IMR-90 (cell line): ENCODE measurements at regions not wholly inside any gene's neighbourhood (a gene's known extent, or its start where the extent isn't known, plus 50 kb on each side); places are given as distances from the start of the nearest gene placed in this dataset.

Experiments
- CTCF ChIP-seq: conservative IDR thresholded peaks from 2 replicates; pipeline ENCODE4 v1.5.1; 2012; ENCODE audit warnings: mild to moderate bottlenecking, low read depth, low read length, improper control_type of control experiment
- POLR2A ChIP-seq: IDR thresholded peaks from 2 replicates; pipeline ENCODE4 v1.6.1; 2012; ENCODE audit warnings: mild to moderate bottlenecking, low read depth, low read length
- RAD21 ChIP-seq: IDR thresholded peaks from 2 replicates; pipeline ENCODE4 v1.6.1; 2012; ENCODE audit warnings: low read length, improper control_type of control experiment

- TF ChIP-seq POLR2A, result no peak
- TF ChIP-seq CTCF, result no peak
- TF ChIP-seq RAD21, result no peak
Measured at GRCh38 chr7:155384751-155385150, 73.2 kb upstream of the EN2 start.
